ENCODE measurements at regions not wholly inside any gene's neighbourhood (a gene's known extent, or its start where the extent isn't known, plus 50 kb on each side); places are given as distances from the start of the nearest gene placed in this dataset.
A peak's percentile ranks its signal among the peaks of the same experiment; 100 is the strongest.
"Not testable (repeated sequence)": the region's sequence is repeated elsewhere in the genome, so short reads cannot be mapped to it uniquely, and the experiment has no call there.

DNA sequence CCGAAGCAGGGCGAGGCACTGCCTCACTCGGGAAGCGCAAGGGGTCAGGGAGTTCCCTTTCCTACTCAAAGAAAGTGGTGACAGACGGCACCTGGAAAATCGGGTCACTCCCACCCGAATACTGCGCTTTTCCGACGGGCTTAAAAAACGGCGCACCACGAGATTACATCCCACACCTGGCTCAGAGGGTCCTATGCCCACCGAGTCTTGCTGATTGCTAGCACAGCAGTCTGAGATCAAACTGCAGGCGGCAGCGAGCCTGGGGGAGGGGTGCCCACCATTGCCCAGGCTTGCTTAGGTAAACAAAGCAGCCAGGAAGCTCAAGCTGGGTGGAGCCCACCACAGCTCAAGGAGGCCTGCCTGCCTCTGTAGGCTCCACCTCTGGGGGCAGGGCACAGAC is 549.4 kb downstream of the KIF20B start:
- not testable (repeated sequence) for DNase-seq (ENCODE audit: low spot score)

DNA sequence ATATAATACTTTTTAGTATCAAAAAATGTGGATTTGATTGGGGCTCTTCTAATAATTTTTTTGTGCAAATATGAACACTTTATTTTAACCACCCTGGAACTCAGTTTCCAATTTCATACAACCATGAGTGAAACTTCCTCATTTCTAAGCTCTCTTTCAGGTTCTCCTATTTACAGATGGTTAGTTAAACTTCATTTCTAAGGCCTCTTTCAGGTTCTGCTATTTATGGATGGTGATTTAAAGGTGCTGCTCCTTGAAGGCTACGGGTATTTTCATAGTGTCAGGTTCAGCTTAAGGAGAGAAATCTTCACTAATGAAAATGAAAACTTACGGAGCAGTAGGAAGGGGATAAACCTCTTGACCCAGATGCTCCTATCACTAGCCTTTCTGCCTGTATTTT is 568.3 kb downstream of the KIF20B start:
- no peak for DNase-seq (ENCODE audit: low spot score)

DNA sequence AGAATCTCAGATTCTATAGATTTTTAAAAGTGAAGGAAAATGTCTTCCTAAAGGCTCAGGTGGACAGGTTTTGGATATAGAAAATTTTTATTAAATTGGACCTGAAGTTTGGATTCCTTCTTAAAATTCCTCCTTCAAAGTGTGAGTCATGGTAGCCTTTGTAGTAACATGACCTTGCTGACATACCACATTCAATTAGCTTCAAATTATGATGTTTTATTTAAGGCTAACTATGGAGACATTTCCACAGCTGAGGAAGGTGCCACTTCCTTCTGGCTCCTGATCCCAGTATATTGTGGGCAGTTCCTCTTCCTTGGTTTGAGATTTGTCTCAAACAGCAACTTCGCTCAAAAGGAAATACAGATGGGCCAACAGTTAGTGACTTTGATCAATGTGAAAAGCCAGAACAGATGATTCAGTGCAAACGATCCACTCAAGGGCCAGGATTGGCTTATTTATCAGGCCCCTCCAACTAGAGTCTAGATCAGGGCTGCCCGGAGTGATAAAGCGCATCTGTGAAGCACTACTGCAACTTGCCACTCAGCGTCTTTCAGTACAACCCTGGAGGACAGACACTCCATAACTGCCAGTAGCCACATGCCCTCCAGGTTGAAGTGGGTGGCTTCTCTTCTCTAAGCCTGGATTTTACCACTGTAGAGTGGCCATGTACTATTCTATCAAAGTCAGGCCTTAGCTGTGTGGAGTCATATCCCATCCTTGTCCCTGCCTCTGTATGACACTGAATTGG is 573.5 kb downstream of the KIF20B start:
- DNase-seq (ENCODE audit: low spot score) = no peak

GRCh38 chr10:90276894-90277475 is 575.6 kb downstream of the KIF20B start:
- no peak for DNase-seq (ENCODE audit: low spot score)

GRCh38 chr10:90286406-90286805 is 571.4 kb downstream of the HTR7 start:
- DNase-seq (ENCODE audit: low spot score) = no peak

GRCh38 chr10:90286941-90287340 is 570.9 kb downstream of the HTR7 start:
- no peak for DNase-seq (ENCODE audit: low spot score)

GRCh38 chr10:90288391-90288933 is 569.4 kb downstream of the HTR7 start:
- peak; percentile 28 for DNase-seq (ENCODE audit: low spot score)

DNA sequence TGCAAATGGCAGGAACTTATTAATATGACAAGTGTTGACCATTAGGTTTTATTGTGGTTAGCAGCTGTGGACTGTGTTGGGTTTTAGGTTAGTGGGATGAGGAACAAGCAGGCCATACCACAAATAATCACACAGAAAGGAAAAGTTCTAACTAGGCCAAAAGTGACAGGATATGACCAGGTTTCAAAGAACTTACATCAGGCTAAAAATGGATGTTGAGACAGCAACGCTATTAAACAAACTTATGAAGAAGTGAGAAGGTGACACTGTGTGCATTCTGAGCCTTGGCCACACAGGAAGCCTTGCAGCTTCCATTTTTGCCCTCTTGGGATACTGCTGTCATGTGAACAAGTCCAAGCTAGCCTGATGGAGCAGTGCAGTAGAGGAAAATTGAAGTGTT is 568.8 kb downstream of the HTR7 start:
- DNase-seq (ENCODE audit: low spot score) = peak; percentile 12

- no peak for DNase-seq (ENCODE audit: low spot score)
These were observed 564.2 kb downstream of the HTR7 start for GRCh38 chr10:90293616-90294015.

- DNase-seq (ENCODE audit: low spot score) = not testable (repeated sequence)
These were observed 562.9 kb downstream of the HTR7 start for GRCh38 chr10:90294821-90295540.

- DNase-seq (ENCODE audit: low spot score) = not testable (repeated sequence)
These were observed 555.8 kb downstream of the HTR7 start for GRCh38 chr10:90302031-90302430.

- no peak for DNase-seq (ENCODE audit: low spot score)
These were observed 554.9 kb downstream of the HTR7 start for GRCh38 chr10:90302758-90303481.

DNA sequence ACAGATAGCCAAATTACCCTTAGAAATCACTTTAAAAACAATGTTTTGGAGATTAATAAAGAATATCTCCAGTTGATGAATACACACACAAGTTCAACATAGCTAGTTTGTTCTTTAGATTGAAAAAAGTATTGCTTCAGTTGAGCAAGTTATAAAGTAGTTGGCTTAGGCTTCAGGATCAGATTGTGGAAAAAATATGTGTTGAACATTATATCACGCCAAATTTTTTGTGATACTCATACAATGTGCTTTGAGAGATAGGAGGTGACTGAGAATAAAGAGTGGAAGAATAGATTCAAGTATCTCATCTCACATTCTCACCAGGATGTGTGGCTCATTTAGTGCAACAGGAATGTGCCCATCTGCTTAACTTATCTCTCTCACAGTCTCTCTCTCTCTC is 553.3 kb downstream of the HTR7 start:
- no peak for DNase-seq (ENCODE audit: low spot score)

GRCh38 chr10:90306187-90306586 is 551.7 kb downstream of the HTR7 start:
- DNase-seq (ENCODE audit: low spot score) = peak; percentile 75

DNA sequence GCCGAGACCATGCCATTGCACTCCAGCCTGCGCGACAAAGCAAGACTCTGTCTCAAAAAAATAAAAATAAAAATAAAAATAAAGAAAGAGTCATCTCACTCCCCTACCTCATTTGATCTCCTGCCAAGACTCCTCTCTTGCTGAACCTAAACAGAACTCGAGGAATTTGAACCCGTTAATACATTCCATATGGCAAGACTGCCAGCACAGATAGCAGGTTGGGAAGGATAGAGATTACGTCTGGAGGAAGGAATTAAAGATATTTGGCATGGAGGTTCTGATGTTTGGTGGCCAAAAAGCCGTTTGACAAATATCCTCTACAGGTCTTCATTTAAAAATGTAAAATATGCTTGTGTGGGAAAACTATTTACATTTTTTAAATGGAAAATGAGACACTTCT is 549.6 kb downstream of the HTR7 start:
- no peak for DNase-seq (ENCODE audit: low spot score)

GRCh38 chr10:90313576-90314325 is 544.1 kb downstream of the HTR7 start:
- peak; percentile 40 for DNase-seq (ENCODE audit: low spot score)

DNA sequence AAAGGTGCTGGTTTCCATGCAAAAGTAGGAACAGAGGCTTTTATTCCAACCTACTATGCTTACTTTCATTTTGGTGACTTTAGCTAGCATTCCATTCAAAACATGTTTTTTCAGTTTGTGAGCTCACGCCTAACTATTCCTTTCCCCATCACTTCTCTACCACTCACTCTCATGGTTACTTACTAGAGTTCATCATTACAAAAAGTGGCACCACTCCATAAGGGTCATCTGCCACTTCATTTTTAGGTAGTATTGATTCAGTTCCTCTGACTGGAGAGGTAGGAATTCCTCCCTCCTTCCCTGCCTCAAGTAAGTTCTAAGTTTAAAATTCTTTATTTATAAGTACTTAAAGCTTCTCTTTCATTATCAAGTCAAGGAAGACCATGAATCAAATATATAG is 543.1 kb downstream of the HTR7 start:
- DNase-seq (ENCODE audit: low spot score) = no peak

GRCh38 chr10:90317172-90317571 is 540.7 kb downstream of the HTR7 start:
- no peak for DNase-seq (ENCODE audit: low spot score)

DNA sequence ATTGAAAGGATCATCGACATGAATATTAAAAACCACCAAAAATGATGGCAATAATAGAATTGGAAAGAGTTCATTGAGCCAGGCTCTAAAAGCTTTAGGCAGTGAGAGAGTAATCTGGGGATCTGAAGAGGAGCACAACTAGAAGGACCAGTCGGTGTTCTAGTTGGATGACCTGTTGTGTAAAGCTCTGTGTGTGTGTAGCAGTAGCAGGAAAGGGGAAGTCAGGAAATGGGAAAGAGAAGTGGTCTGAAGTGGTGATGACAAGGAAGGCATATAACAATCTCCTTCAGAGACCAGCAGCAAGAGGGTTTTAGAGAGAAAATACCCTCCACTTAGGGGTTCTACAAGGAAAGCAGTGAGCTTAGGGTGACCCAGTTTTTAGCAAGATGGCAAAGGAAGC is 539.2 kb downstream of the HTR7 start:
- no peak for DNase-seq (ENCODE audit: low spot score)

DNA sequence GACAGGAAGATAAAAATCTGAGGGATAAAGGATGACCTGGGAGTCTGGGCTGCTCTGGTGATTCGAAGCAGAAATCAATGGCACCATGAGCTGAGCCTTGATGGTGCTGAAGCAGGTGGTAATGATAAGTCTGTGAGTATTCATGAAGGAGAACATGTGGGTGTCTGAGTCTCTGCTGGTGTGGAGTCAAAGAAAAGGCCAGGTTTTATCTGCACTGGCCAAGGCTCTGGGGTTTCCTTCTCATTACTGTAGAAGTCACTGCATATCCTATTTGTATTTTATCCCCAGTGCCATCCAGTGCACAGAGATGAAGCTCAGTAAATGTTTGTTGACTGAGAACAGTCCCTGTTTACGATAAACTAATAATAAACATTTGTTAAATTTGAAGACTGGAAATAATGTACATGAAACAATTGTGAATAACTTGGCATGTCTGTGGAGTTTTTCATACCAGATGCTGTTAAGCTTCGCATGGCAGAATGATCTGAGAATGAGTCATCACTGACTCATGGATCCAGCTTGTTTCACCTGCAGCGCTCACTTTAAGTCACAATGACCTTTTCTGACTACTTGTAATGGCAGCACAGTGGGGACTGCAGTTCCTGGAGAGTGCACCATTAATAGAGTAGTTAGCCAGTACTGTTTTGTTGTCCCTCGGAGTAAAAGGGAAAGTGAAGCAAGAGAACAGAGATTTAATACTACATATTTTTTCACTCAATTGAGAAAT is 538.5 kb downstream of the HTR7 start:
- DNase-seq (ENCODE audit: low spot score) = peak; percentile 95

All from A172 (cell line).